Tibial artery (tissue), 4 donors: ENCODE measurements at regions not wholly inside any gene's neighbourhood (a gene's known extent, or its start where the extent isn't known, plus 50 kb on each side); places are given as distances from the start of the nearest gene placed in this dataset.
A peak's percentile ranks its signal among the peaks of the same experiment; 100 is the strongest.

Source experiments
- DNase-seq, 2 donors: peaks; one replicate each; pipeline ENCODE4 v3.0.0-alpha.2; 2019
- H3K27ac ChIP-seq, 2 donors: fragments of 200-600 bp; sonication (generic) in 1 of 2; 1 replicate in 1 of 2; 2 replicates in 1 of 2; pipeline ENCODE4 v1.5.1; 2018 to 2019; ENCODE audit warnings: mild to moderate bottlenecking in 1 of 2
- H3K27me3 ChIP-seq, 2 donors: fragments of 200-600 bp; sonication (generic) in 1 of 2; one replicate each; pipeline versions ENCODE4 v1.5.1 to v1.6.0; 2016 to 2019
- H3K36me3 ChIP-seq, 3 donors: fragments of 200-600 bp; sonication (generic) in 2 of 3; one replicate each; pipeline ENCODE4 v1.5.1; 2016 to 2019; ENCODE audit warnings: mild to moderate bottlenecking in 2 of 3
- H3K4me1 ChIP-seq, 4 donors: fragments of 200-600 bp; sonication (generic) in 2 of 4; 1 replicate in 3 of 4; 2 replicates in 1 of 4; pipeline ENCODE4 v1.5.1; 2016 to 2019
- H3K4me3 ChIP-seq, 2 donors: fragments of 200-600 bp; sonication (generic) in 1 of 2; 1 replicate in 1 of 2; 2 replicates in 1 of 2; pipeline ENCODE4 v1.5.1; 2018 to 2019; ENCODE audit warnings: mild to moderate bottlenecking in 2 of 2
- H3K9me3 ChIP-seq, 3 donors: fragments of 200-600 bp; sonication (generic) in 1 of 3; one replicate each; pipeline ENCODE4 v1.5.1; 2016 to 2019
- intact Hi-C: fragments of 100-400 bp; cut with DNase I; formaldehyde crosslinking; loops from one replicate; pipeline ENCODE4 v1.15.0; 2023; ENCODE audit warnings: low total_unique reads
- TF ChIP-seq, protein P1 (sequence below), 2 experiments: fragments of 200-600 bp in 1 of 2; fragments of 450-650 bp in 1 of 2; IDR thresholded peaks; one replicate each; pipeline ENCODE4 v1.5.1; 2017 to 2019; ENCODE audit warnings: antibody characterized with exemption in 2 of 2, mild to moderate bottlenecking in 1 of 2, moderate library complexity in 1 of 2

DNA sequence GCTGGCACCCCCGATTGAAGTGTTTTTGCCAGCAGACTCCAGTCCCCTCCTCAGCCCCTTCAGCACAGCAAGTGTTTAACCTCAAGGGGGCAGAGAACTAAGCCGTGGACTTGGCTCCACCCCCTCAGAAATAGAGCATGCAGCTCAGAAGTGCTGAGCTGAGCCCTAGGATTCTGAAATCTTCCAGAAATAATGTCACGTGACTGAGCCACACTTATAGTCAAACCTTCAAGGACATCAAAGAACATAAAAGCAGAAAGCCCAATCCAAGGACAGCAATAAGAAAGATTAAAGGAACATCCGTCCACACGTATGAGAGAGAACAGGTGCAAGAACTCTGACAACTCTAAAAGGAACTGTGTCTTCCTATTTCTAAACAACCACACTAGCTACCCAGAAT is 317.7 kb upstream of the LRFN5 start:
- TF ChIP-seq, protein P1, sequence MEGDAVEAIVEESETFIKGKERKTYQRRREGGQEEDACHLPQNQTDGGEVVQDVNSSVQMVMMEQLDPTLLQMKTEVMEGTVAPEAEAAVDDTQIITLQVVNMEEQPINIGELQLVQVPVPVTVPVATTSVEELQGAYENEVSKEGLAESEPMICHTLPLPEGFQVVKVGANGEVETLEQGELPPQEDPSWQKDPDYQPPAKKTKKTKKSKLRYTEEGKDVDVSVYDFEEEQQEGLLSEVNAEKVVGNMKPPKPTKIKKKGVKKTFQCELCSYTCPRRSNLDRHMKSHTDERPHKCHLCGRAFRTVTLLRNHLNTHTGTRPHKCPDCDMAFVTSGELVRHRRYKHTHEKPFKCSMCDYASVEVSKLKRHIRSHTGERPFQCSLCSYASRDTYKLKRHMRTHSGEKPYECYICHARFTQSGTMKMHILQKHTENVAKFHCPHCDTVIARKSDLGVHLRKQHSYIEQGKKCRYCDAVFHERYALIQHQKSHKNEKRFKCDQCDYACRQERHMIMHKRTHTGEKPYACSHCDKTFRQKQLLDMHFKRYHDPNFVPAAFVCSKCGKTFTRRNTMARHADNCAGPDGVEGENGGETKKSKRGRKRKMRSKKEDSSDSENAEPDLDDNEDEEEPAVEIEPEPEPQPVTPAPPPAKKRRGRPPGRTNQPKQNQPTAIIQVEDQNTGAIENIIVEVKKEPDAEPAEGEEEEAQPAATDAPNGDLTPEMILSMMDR (IDR thresholded peaks at IDR 0.05) = no peak
- intact Hi-C loops = no loop called here
- Histone ChIP-seq H3K27me3 (no peaks in the 10 kb centered on the region), H3K9me3 (no peaks in the 10 kb centered on the region), H3K27ac (no peak overlapping the region), H3K4me1 (no peaks in the 10 kb centered on the region), H3K4me3 (no peak overlapping the region), H3K36me3 (no peaks in the 10 kb centered on the region)
- DNase-seq = no peak

DNA sequence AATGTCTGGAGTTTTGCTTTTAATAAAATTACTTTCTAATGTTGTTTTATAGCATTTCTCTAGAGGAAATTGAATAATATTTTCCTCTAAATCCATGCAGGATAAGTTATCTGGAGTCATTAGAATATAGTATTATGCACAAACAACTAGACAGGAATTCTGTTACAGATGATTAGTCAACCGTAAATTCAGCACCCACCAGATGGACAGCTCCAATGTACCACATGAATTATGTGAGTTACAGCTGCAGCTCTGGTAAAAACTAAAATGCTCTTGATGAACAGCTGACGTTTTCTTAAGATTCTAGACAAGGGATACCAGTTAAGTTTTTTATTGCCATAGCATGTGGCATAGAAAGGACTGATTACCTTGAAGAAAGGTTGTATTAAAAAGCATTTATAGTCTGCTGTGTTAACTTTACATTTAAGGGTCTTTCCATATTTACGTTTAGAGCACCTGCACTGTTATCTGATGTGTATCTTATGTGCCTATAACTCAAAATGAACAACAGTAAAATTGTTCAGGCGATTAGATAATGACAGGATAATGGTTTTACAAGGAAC is 321.4 kb upstream of the LRFN5 start:
- Histone ChIP-seq H3K27me3 (no peaks in the 10 kb centered on the region), H3K27ac (no peak overlapping the region), H3K9me3 (no peaks in the 10 kb centered on the region), H3K36me3 (no peaks in the 10 kb centered on the region), H3K4me1 (no peaks in the 10 kb centered on the region), H3K4me3 (no peak overlapping the region)
- intact Hi-C loops = no loop called here
- TF ChIP-seq, protein P1 (IDR thresholded peaks at IDR 0.05) = no peak
- peak in 1 of 2 donors; percentile 21 for DNase-seq

DNA sequence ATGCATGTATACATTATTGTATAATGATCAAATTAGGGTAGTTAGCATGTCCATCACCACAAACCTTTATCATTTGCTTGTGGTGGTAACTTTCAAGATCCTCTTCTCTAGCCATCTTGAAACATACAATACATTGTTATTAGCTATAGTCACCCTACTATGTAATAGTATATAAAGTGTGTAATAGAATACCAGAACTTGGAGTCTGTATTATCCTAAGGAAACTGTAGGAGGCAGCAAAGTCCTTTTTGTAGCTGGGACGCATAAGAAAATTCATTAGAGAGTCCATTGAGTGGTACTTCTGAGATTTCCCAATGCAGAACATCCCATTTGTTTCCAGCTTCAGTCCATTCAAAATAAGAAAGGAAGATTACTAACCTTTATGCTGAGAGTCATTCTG is 325.9 kb upstream of the LRFN5 start:
- TF ChIP-seq, protein P1 (IDR thresholded peaks at IDR 0.05) = no peak
- H3K27me3 ChIP-seq = no peaks in the 10 kb centered on the region
- intact Hi-C loops = no loop called here
- no peaks in the 10 kb centered on the region for H3K4me1 ChIP-seq
- no peaks in the 10 kb centered on the region for H3K9me3 ChIP-seq
- H3K36me3 ChIP-seq = no peaks in the 10 kb centered on the region
- H3K4me3 ChIP-seq = no peak overlapping the region
- DNase-seq = no peak
- H3K27ac ChIP-seq = no peak overlapping the region

DNA sequence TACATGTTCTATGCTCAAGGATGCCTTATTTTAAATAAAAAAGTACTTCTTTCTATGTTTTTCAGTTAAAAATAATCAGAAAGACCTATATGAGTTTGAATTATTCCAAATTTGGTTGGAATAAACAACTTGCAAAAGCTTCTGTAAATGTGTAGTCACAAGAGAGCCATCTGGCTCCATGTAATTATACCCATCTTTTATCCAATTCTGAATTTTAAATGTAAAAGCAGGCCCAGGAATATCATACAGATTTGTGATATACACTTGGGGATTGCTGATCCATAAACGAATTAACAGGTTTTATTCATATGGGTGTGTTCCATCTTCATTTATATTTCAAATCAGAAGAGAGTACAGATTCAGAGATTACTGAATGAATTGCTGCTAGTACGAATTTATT is 329.2 kb upstream of the LRFN5 start:
- TF ChIP-seq, protein P1 (IDR thresholded peaks at IDR 0.05) = no peak
- no peaks in the 10 kb centered on the region for H3K9me3 ChIP-seq
- no peaks in the 10 kb centered on the region for H3K27me3 ChIP-seq
- intact Hi-C loops = no loop called here
- H3K36me3 ChIP-seq = no peaks in the 10 kb centered on the region
- no peak overlapping the region for H3K4me3 ChIP-seq
- DNase-seq = no peak
- no peak overlapping the region for H3K27ac ChIP-seq
- H3K4me1 ChIP-seq = no peaks in the 10 kb centered on the region

DNA sequence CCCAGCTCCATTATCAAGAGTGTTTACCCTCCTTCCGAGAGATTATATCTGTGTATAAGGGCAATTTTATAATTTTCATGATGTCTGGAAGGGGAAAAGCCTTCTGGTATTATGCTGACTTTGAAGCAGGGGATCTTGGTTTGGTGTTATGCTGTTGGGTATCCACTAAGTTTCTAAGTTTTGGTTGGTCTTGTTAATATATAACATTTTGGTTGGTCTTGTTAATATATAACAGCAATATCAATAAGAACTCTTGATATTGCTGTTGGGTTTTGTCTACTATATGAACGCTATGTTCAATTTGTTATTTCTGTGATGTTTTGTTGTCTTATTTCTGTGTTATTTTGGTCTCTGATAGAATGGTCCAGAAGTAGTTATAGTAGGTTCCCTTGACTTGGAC is 349.2 kb upstream of the LRFN5 start:
- TF ChIP-seq, protein P1 (IDR thresholded peaks at IDR 0.05) = no peak
- Histone ChIP-seq H3K27me3 (no peaks in the 10 kb centered on the region), H3K9me3 (peaks cover 0 to 6% (median 0%) of the 10 kb centered on the region in 3 donors), H3K36me3 (no peaks in the 10 kb centered on the region), H3K4me1 (no peaks in the 10 kb centered on the region), H3K27ac (no peak overlapping the region), H3K4me3 (no peak overlapping the region)
- DNase-seq = no peak
- intact Hi-C loops = no loop called here

DNA sequence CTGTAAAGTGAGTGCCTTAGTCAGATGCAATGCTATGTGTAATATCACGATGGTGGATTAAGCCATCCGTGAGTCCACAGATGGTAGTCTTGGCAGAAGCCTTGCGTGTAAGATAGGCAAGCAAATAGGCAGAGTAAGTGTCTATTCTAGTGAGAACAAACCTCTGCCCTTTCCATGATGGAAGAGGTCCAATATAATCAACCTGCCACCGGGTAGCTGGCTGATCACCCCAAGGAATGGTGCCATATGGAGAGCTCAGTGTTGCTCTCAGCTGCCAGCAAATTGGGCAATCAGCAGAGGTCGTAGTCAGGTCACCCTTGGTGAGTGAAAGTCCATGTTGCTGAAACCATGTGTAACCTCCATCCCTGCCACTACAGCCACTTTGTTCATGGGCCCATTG is 371.2 kb upstream of the LRFN5 start:
- no peaks in the 10 kb centered on the region for H3K27me3 ChIP-seq
- intact Hi-C loops = no loop called here
- TF ChIP-seq, protein P1 (IDR thresholded peaks at IDR 0.05) = no peak

More for the DNA sequence above, 371.2 kb upstream of the LRFN5 start:
- Histone ChIP-seq H3K27ac (no peak overlapping the region), H3K36me3 (no peaks in the 10 kb centered on the region), H3K4me1 (no peaks in the 10 kb centered on the region), H3K9me3 (no peaks in the 10 kb centered on the region), H3K4me3 (no peak overlapping the region)
- DNase-seq = no peak
